Epithelial cell of proximal tubule (primary cell): ENCODE measurements at regions not wholly inside any gene's neighbourhood (a gene's known extent, or its start where the extent isn't known, plus 50 kb on each side); places are given as distances from the start of the nearest gene placed in this dataset.

ENCODE experiments used
- DNase-seq: peaks from one replicate; pipeline ENCODE4 v3.0.0-alpha.2; 2011; ENCODE audit warnings: low read depth
- H3K4me3 ChIP-seq: 2 replicates; pipeline ENCODE4 v1.5.1; 2011; ENCODE audit warnings: low read depth, mild to moderate bottlenecking, low read length
- CTCF ChIP-seq: conservative IDR thresholded peaks from 2 replicates; pipeline ENCODE4 v1.5.1; 2012; ENCODE audit warnings: low read depth, mild to moderate bottlenecking, low read length

DNA sequence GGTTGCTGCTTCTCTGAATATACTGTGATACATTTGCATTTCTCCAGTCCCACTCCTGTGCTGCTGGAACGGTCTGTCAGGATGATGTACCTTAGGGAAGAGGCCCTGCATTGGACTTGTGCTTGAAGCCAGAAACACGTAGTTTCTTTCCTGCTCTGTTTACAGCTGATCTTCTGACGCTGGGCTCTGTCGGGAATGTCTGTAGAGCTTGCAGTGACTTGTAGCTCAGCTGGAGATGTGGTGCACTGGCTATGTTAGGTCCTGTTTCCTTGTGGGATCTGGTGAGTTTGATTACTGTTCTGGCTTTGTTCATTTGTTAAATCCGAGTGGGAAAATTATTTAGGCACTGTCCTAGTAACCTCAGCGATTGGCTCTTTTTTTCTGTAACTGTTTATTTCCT lies 137.2 kb upstream of the WDR1 start:
- DNase-seq = no peak
- no peak for TF ChIP-seq CTCF
- no peak overlapping the region for H3K4me3 ChIP-seq

GRCh38 chr4:10245751-10246150 lies 129.2 kb upstream of the WDR1 start:
- H3K4me3 ChIP-seq = no peak overlapping the region
- no peak for TF ChIP-seq CTCF
- DNase-seq = no peak

DNA sequence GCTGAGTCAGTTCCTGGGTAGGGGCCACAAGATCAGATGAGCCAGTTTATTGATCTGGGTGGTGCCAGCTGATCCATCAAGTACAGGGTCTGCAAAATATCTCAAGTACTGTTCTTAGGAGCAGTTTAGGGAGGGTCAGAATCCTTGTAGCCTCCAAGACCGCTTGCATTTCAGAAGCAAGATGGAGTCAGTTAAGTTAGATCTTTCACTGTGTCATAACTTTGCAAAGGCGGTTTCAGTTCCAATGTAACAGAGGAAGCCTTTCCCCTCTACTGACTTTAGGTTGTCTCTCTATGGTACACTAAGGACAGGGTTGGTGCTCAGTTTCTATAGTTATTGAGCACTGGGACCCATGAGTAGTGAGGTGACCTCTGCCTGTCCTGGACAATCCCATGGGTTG lies 127.3 kb upstream of the WDR1 start:
- DNase-seq = no peak
- no peak overlapping the region for H3K4me3 ChIP-seq
- TF ChIP-seq CTCF = no peak

DNA sequence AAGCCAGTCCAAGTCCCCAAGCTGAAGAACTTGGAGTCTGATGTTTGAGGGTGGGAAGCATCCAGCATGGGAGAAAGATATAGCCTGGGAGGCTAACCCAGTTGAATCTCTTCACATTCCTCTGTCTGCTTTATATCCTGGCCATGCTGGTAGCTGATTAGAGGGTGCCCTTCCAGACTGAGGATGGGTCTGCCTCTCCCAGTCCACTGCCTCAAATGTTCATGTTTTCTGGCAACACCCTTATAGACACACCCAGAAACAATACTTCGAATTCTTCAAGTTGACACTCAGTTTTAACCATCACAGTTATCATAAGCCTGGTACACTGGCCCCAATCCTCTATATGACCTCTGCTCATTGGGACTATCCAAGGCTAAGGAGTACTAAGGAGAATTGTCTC lies 124.1 kb upstream of the WDR1 start:
- DNase-seq = no peak
- no peak for TF ChIP-seq CTCF
- H3K4me3 ChIP-seq = no peak overlapping the region

- no peak for DNase-seq
- TF ChIP-seq CTCF = no peak
- H3K4me3 ChIP-seq = no peak overlapping the region
These were observed 123.5 kb upstream of the WDR1 start for GRCh38 chr4:10239982-10240654.

- H3K4me3 ChIP-seq = no peak overlapping the region
- no peak for TF ChIP-seq CTCF
- no peak for DNase-seq
These were observed 120.5 kb upstream of the WDR1 start for GRCh38 chr4:10237131-10237530.

DNA sequence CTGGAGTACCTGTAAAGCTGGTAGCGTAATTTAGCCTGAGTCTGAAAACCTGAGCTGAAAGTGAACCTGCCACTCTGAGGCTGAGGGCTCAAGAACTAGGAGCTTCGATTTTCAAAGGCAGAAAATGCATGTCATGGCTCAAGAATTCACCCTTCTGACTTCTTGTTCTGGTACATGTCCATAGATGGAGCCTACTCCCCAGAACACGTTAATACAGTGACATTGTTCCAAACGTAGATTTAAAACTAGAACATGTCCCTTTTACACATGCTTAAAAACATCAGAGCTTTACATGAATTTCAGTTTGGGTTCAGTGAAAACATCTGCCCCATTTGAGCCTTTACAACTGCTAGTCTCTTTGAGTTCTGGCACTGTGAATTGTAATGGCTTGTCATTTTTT lies 115.5 kb upstream of the WDR1 start:
- H3K4me3 ChIP-seq = no peak overlapping the region
- no peak for TF ChIP-seq CTCF
- no peak for DNase-seq
